SK-N-SH treated with all-trans-retinoic acid at 6 μM for 48 hours (cell line): ENCODE measurements at regions not wholly inside any gene's neighbourhood (a gene's known extent, or its start where the extent isn't known, plus 50 kb on each side); places are given as distances from the start of the nearest gene placed in this dataset.

Experiments
- ATAC-seq: fragments of 200-7000 bp; cut with Tn5 transposase; 3 replicates; pipeline ENCODE4 v1.9.1; 2020; ENCODE audit warnings: mild to moderate bottlenecking, moderate library complexity
- ARNTL ChIP-seq: fragments of 450-650 bp; formaldehyde crosslinking; IDR thresholded peaks from 2 replicates; pipeline ENCODE4 v1.5.0; 2020; ENCODE audit warnings: low read depth, mild to moderate bottlenecking, moderate library complexity, borderline replicate concordance
- BACH2 ChIP-seq: fragments of 250-450 bp; sonication (Bioruptor Pico); IDR thresholded peaks from 2 replicates; pipeline ENCODE4 v1.9.0; 2021; ENCODE audit warnings: mild to moderate bottlenecking, borderline replicate concordance
- CSDC2 ChIP-seq: fragments of 250-450 bp; sonication (Bioruptor Pico); IDR thresholded peaks from 2 replicates; pipeline ENCODE4 v1.5.0; 2020; ENCODE audit warnings: mild to moderate bottlenecking, moderate library complexity
- ESRRG ChIP-seq: fragments of 250-450 bp; sonication (Bioruptor Pico); IDR thresholded peaks from 2 replicates; pipeline ENCODE4 v1.6.1; 2021; ENCODE audit warnings: mild to moderate bottlenecking
- GLIS3 ChIP-seq: fragments of 250-450 bp; sonication (Bioruptor Pico); IDR thresholded peaks from 2 replicates; pipeline ENCODE4 v1.5.0; 2020; ENCODE audit warnings: mild to moderate bottlenecking, moderate library complexity
- ISL1 ChIP-seq: fragments of 250-450 bp; sonication (Bioruptor Pico); IDR thresholded peaks from 2 replicates; pipeline ENCODE4 v2.1.2; 2022; ENCODE audit warnings: mild to moderate bottlenecking, moderate library complexity
- OSR1 ChIP-seq: fragments of 250-450 bp; sonication (Bioruptor Pico); IDR thresholded peaks from 2 replicates; pipeline ENCODE4 v1.8.0; 2022; ENCODE audit warnings: moderate library complexity, mild to moderate bottlenecking, inconsistent platforms
- PPARA ChIP-seq: fragments of 250-450 bp; sonication (Bioruptor Pico); IDR thresholded peaks from 2 replicates; pipeline ENCODE4 v1.5.0; 2020; ENCODE audit warnings: mild to moderate bottlenecking, borderline replicate concordance
- RARB ChIP-seq: fragments of 250-450 bp; sonication (Bioruptor Pico); IDR thresholded peaks from 2 replicates; pipeline ENCODE4 v1.8.0; 2021; ENCODE audit warnings: mild to moderate bottlenecking, moderate library complexity
- SNAI2 ChIP-seq: fragments of 250-450 bp; sonication (Bioruptor Pico); IDR thresholded peaks from 2 replicates; pipeline ENCODE4 v1.5.0; 2020; ENCODE audit warnings: mild to moderate bottlenecking, moderate library complexity
- TCF4 ChIP-seq: fragments of 250-450 bp; sonication (Bioruptor Pico); IDR thresholded peaks from 2 replicates; pipeline ENCODE4 v1.8.0; 2021; ENCODE audit warnings: mild to moderate bottlenecking, moderate library complexity, borderline replicate concordance
- ZC3H10 ChIP-seq: fragments of 250-450 bp; sonication (Bioruptor Pico); IDR thresholded peaks from 2 replicates; pipeline ENCODE4 v1.5.1; 2021; ENCODE audit warnings: mild to moderate bottlenecking, moderate library complexity
- ZFP3 ChIP-seq: fragments of 250-450 bp; sonication (Bioruptor Pico); IDR thresholded peaks from 2 replicates; pipeline ENCODE4 v1.5.0; 2020; ENCODE audit warnings: mild to moderate bottlenecking, moderate library complexity
- ZFP30 ChIP-seq: fragments of 450-650 bp; formaldehyde crosslinking; IDR thresholded peaks from 2 replicates; pipeline ENCODE4 v1.5.0; 2022; ENCODE audit warnings: mild to moderate bottlenecking, moderate library complexity
- ZNF565 ChIP-seq: fragments of 450-650 bp; formaldehyde crosslinking; conservative IDR thresholded peaks from 2 replicates; pipeline ENCODE4 v1.5.0; 2020; ENCODE audit warnings: low read depth, mild to moderate bottlenecking, moderate library complexity
- ZNF70 ChIP-seq: fragments of 450-650 bp; formaldehyde crosslinking; IDR thresholded peaks from 2 replicates; pipeline ENCODE4 v1.5.0; 2020; ENCODE audit warnings: mild to moderate bottlenecking, moderate library complexity
- ZNF8 ChIP-seq: fragments of 450-650 bp; formaldehyde crosslinking; IDR thresholded peaks from 2 replicates; pipeline ENCODE4 v1.5.0; 2020; ENCODE audit warnings: mild to moderate bottlenecking, moderate library complexity
- TF ChIP-seq, protein P1 (sequence below): fragments of 250-450 bp; sonication (Bioruptor Pico); IDR thresholded peaks from 2 replicates; pipeline ENCODE4 v1.8.0; 2020; ENCODE audit warnings: mild to moderate bottlenecking, moderate library complexity, borderline replicate concordance
- TF ChIP-seq, protein P2 (sequence below): fragments of 250-450 bp; sonication (Bioruptor Pico); IDR thresholded peaks from 2 replicates; pipeline ENCODE4 v1.5.0; 2020; ENCODE audit warnings: mild to moderate bottlenecking, moderate library complexity
- TF ChIP-seq, protein P3 (sequence below): fragments of 250-450 bp; sonication (Bioruptor Pico); IDR thresholded peaks from 2 replicates; pipeline ENCODE4 v1.5.1; 2021; ENCODE audit warnings: mild to moderate bottlenecking, moderate library complexity

DNA sequence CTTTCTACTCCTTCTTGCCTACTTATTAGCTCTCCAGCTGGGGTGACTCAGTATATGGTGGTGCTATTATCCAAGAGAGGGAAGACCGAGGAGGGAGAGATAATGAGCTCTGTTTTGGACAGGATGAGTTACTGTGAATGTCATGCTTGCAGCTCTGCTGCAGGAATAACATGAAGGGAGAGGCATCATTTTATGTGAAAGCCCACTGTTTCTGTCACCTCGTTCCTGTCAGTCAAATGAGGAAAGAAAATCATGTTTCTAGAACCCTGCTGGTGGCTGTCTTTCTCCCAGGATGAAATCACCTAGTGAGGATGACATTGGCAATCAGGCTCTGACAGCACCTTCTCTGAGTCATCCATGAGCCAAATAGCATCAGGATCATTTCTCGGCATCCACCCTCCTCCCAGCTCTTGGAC, 1291.6 kb upstream of the AUTS2 start (continued):
- TF ChIP-seq RARB (CRISPR knock-in tag) = no peak
- TF ChIP-seq, all 23 proteins: peak for 0

DNA sequence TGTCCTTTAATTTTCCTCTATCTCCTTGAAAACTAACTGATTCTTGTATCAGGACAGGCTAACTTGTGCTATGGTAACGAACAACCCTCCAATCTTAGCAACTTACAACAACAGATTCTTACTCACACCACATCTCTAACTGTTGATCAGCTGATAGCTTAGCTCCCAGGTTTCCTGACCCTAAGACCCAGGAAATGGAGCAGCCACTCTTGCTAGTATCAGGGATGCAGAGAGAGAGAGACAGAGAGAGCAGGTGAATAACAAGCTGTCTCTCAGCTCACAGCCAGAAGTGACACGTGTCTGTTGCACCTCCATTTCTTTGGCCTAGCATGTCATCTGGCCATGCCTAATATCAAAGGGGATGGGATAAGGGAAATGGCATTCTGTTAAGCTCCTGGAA, 1289.0 kb upstream of the AUTS2 start:
- ATAC-seq = no peak
- TF ChIP-seq CSDC2 (CRISPR knock-in tag) (no peak), ZNF8 (no peak), ZNF70 (CRISPR knock-in tag) (no peak), BACH2 (CRISPR knock-in tag) (no peak)
- TF ChIP-seq, protein P1, sequence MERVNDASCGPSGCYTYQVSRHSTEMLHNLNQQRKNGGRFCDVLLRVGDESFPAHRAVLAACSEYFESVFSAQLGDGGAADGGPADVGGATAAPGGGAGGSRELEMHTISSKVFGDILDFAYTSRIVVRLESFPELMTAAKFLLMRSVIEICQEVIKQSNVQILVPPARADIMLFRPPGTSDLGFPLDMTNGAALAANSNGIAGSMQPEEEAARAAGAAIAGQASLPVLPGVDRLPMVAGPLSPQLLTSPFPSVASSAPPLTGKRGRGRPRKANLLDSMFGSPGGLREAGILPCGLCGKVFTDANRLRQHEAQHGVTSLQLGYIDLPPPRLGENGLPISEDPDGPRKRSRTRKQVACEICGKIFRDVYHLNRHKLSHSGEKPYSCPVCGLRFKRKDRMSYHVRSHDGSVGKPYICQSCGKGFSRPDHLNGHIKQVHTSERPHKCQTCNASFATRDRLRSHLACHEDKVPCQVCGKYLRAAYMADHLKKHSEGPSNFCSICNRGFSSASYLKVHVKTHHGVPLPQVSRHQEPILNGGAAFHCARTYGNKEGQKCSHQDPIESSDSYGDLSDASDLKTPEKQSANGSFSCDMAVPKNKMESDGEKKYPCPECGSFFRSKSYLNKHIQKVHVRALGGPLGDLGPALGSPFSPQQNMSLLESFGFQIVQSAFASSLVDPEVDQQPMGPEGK (CRISPR knock-in tag) = no peak
- TF ChIP-seq, protein P2, sequence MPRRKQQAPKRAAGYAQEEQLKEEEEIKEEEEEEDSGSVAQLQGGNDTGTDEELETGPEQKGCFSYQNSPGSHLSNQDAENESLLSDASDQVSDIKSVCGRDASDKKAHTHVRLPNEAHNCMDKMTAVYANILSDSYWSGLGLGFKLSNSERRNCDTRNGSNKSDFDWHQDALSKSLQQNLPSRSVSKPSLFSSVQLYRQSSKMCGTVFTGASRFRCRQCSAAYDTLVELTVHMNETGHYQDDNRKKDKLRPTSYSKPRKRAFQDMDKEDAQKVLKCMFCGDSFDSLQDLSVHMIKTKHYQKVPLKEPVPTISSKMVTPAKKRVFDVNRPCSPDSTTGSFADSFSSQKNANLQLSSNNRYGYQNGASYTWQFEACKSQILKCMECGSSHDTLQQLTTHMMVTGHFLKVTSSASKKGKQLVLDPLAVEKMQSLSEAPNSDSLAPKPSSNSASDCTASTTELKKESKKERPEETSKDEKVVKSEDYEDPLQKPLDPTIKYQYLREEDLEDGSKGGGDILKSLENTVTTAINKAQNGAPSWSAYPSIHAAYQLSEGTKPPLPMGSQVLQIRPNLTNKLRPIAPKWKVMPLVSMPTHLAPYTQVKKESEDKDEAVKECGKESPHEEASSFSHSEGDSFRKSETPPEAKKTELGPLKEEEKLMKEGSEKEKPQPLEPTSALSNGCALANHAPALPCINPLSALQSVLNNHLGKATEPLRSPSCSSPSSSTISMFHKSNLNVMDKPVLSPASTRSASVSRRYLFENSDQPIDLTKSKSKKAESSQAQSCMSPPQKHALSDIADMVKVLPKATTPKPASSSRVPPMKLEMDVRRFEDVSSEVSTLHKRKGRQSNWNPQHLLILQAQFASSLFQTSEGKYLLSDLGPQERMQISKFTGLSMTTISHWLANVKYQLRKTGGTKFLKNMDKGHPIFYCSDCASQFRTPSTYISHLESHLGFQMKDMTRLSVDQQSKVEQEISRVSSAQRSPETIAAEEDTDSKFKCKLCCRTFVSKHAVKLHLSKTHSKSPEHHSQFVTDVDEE (CRISPR knock-in tag) = no peak

DNA sequence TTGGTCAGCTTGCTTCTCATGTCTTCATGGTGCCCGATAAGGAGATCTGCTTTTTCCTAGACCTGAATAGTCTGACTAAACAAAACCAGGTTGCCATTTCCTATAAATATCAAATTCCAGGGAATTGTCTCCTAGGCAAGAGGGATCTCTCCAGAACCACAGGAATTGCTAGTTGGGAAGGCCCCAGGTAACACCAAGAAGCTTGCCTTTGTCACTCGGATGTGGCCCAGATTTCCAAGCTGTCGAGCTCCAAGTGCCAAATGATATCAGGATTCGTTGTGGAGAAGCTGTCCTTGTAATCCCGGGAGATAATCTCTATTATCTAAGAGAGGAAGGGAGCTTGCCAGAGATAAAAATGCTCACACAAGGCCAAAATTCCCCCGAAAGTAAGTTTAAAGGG, 1288.5 kb upstream of the AUTS2 start:
- TF ChIP-seq GLIS3 (no peak), ZC3H10 (no peak), CSDC2 (CRISPR knock-in tag) (no peak), PPARA (CRISPR knock-in tag) (no peak), OSR1 (CRISPR knock-in tag) (no peak), ARNTL (CRISPR knock-in tag) (no peak), ZNF8 (no peak), ZNF565 (CRISPR knock-in tag) (no peak), ESRRG (CRISPR knock-in tag) (no peak), ISL1 (CRISPR knock-in tag) (no peak)
- TF ChIP-seq, protein P3, sequence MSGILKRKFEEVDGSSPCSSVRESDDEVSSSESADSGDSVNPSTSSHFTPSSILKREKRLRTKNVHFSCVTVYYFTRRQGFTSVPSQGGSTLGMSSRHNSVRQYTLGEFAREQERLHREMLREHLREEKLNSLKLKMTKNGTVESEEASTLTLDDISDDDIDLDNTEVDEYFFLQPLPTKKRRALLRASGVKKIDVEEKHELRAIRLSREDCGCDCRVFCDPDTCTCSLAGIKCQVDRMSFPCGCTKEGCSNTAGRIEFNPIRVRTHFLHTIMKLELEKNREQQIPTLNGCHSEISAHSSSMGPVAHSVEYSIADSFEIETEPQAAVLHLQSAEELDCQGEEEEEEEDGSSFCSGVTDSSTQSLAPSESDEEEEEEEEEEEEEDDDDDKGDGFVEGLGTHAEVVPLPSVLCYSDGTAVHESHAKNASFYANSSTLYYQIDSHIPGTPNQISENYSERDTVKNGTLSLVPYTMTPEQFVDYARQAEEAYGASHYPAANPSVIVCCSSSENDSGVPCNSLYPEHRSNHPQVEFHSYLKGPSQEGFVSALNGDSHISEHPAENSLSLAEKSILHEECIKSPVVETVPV (CRISPR knock-in tag) = no peak
- TF ChIP-seq, protein P2 (CRISPR knock-in tag) = no peak
- no peak for ATAC-seq

DNA sequence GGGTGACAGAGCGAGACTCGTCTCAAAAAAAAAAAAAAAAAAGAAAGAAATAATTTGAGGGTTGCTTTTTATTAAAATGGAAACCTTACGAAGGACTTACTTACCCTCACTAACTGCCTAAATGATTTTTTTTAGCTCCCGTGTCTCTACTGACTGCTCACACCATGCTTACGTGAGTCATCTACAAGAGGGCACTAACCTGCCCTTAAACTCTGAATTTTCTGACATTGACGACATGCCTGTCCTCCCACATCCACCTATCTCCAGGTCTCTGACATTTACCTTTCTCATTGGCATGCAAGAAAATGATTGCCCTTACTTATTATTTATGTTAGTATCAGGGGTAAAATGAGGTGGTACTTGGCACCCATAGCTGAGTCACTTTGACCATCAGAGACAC, 1286.3 kb upstream of the AUTS2 start:
- TF ChIP-seq, protein P1 (CRISPR knock-in tag) = no peak
- TF ChIP-seq, protein P3 (CRISPR knock-in tag) = no peak
- TF ChIP-seq GLIS3 = no peak
- TF ChIP-seq, protein P2 (CRISPR knock-in tag) = no peak
- no peak for TF ChIP-seq ESRRG (CRISPR knock-in tag)
- no peak for TF ChIP-seq ZFP30 (CRISPR knock-in tag)
- TF ChIP-seq TCF4 (CRISPR knock-in tag) = no peak
- TF ChIP-seq ZFP3 (CRISPR knock-in tag) = no peak
- no peak for TF ChIP-seq ZNF565 (CRISPR knock-in tag)
- no peak for TF ChIP-seq BACH2 (CRISPR knock-in tag)
- no peak for TF ChIP-seq ZNF8
- no peak for TF ChIP-seq SNAI2 (CRISPR knock-in tag)
- TF ChIP-seq CSDC2 (CRISPR knock-in tag) = no peak
- ATAC-seq = no peak
